Parathyroid adenoma (tissue), 2 donors: ENCODE measurements at regions not wholly inside any gene's neighbourhood (a gene's known extent, or its start where the extent isn't known, plus 50 kb on each side); places are given as distances from the start of the nearest gene placed in this dataset.

Experiments used
- H2AFZ ChIP-seq: fragments of 300-600 bp; sonication (generic); one replicate; pipeline ENCODE4 v1.7.0; 2017; ENCODE audit warnings: antibody characterized with exemption, mild to moderate bottlenecking
- H3K27ac ChIP-seq: fragments of 300-600 bp; sonication (generic); one replicate; pipeline ENCODE4 v1.7.0; 2017
- H3K27me3 ChIP-seq: fragments of 300-600 bp; sonication (generic); one replicate; pipeline ENCODE4 v1.7.0; 2017; ENCODE audit warnings: low read length; ENCODE audit not compliant: control insufficient read depth, insufficient read depth
- H3K36me3 ChIP-seq: fragments of 300-600 bp; sonication (generic); one replicate; pipeline ENCODE4 v1.7.0; 2017; ENCODE audit warnings: low read length; ENCODE audit not compliant: control insufficient read depth, insufficient read depth
- H3K4me1 ChIP-seq: fragments of 300-600 bp; sonication (generic); one replicate; pipeline ENCODE4 v1.7.0; 2017; ENCODE audit warnings: control low read depth
- H3K4me2 ChIP-seq: fragments of 300-600 bp; sonication (generic); one replicate; pipeline ENCODE4 v1.7.0; 2017; ENCODE audit warnings: low read length
- H3K4me3 ChIP-seq: fragments of 300-600 bp; sonication (generic); one replicate; pipeline ENCODE4 v1.7.0; 2017; ENCODE audit warnings: low read depth, low read length
- H3K79me2 ChIP-seq: fragments of 300-600 bp; sonication (generic); one replicate; pipeline ENCODE4 v1.7.0; 2017; ENCODE audit warnings: control low read depth
- H3K9ac ChIP-seq: fragments of 300-600 bp; sonication (generic); one replicate; pipeline ENCODE4 v1.7.0; 2017; ENCODE audit warnings: mild to moderate bottlenecking
- H3K9me3 ChIP-seq: fragments of 300-600 bp; sonication (generic); one replicate; pipeline ENCODE4 v1.7.0; 2017; ENCODE audit warnings: low read length; ENCODE audit not compliant: control insufficient read depth
- CTCF ChIP-seq: fragments of 300-600 bp; sonication (generic); IDR thresholded peaks from one replicate; pipeline ENCODE4 v1.7.0; 2017; ENCODE audit warnings: antibody characterized with exemption, mild to moderate bottlenecking
- donor health status: primary hyperparathyroidism.

- Histone ChIP-seq H2AFZ (no peak overlapping the region), H3K27me3 (no peaks in the 10 kb centered on the region), H3K9me3 (no peaks in the 10 kb centered on the region), H3K27ac (no peak overlapping the region), H3K79me2 (no peaks in the 10 kb centered on the region), H3K4me3 (no peak overlapping the region), H3K36me3 (no peaks in the 10 kb centered on the region), H3K9ac (no peak overlapping the region), H3K4me2 (no peak overlapping the region), H3K4me1 (no peaks in the 10 kb centered on the region)
- TF ChIP-seq CTCF, result no peak
These were observed 91.9 kb downstream of the CTTN start for GRCh38 chr11:70490208-70490607.

DNA sequence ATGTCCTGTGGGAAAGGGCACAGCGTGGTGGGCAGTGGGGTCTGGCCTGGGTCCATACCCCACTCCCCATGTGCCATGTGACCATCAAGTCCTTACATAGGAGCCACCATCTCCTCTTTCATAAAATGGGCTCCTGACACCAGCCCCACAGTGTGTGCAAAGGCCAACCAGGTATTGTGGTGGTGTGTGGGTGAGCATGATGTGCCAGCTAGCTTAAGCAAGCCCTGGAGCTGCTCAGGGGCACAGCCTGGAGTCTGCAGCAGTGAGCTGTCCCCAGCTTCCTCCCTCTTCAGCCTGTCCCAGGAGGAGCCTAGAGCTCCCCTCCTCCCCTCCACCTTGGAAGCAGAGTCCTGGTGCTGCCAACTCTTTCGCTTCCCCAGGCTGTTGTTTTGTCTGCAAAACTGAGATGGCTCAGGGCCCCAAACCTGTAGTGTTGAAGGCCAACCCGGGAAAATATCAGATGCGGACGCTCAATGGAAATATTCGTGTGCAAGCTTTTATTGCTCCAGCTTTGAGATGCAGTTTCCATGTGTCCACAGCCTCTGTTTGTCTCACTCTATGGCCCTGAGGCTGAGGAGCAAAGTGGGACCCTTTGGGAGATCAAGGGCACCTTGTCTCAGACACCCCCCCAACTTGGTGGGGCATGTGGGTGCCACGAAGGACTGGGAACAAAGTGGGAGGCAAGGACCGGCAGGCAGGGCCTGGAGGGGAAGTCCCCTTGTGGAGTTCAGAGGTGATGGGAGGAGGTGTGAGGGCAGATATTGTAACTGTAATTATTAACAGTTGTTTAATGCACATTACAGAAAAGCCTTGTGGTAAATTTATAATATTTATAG is 92.6 kb downstream of the CTTN start:
- Histone ChIP-seq H3K4me3 (no peak overlapping the region), H3K79me2 (no peaks in the 10 kb centered on the region), H3K9ac (no peak overlapping the region), H3K9me3 (no peaks in the 10 kb centered on the region), H3K4me1 (no peaks in the 10 kb centered on the region), H3K36me3 (no peaks in the 10 kb centered on the region), H2AFZ (no peak overlapping the region), H3K27ac (no peak overlapping the region), H3K27me3 (no peaks in the 10 kb centered on the region), H3K4me2 (no peak overlapping the region)
- no peak for TF ChIP-seq CTCF

DNA sequence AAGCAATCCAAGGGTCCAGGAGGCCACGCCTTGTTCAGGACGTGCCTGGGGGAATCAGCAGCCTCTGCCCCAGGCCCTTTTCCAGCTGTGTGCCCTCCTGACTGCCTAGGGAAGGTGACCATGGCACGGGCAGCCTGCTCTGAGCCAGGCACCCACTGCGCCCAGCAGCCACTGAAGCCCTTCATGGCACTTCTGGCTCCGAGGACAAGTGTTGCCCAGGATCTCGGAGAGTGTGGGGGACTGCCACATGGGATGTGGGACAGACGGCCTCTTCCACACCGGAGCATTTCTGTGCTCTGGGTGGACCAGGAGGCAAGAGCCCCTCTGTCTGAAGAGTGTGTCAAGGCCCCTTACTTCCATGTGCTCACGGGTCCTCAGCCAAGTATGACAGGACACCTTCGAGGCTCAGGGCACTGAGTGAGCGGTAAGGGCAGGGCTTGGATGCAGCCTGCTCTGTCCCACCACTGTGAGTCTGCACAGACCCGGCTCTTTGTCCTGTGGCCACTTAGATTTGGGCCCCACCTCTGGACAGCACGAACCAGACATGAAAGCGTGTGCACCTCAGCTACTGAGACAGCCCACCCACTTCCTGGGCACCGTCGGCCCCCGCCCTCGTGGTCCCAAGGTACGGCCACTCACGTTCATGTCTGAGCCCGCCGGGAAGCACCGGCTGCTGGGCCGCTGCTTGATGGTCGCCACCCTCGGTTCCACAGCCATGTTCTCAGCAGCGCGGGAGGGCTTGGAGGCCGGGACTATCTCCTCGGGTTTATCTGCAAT is 93.6 kb downstream of the CTTN start:
- Histone ChIP-seq H3K9me3 (no peaks in the 10 kb centered on the region), H3K36me3 (no peaks in the 10 kb centered on the region), H3K9ac (no peak overlapping the region), H3K4me3 (no peak overlapping the region), H2AFZ (no peak overlapping the region), H3K27me3 (no peaks in the 10 kb centered on the region), H3K4me2 (no peak overlapping the region), H3K27ac (no peak overlapping the region), H3K79me2 (no peaks in the 10 kb centered on the region), H3K4me1 (no peaks in the 10 kb centered on the region)
- TF ChIP-seq CTCF, result no peak

GRCh38 chr11:70493089-70493474 is 94.8 kb downstream of the CTTN start:
- no peaks in the 10 kb centered on the region for H3K4me1 ChIP-seq
- no peaks in the 10 kb centered on the region for H3K36me3 ChIP-seq
- H3K79me2 ChIP-seq, result no peaks in the 10 kb centered on the region
- no peaks in the 10 kb centered on the region for H3K9me3 ChIP-seq
- H3K27me3 ChIP-seq, result no peaks in the 10 kb centered on the region
- no peak overlapping the region for H3K4me2 ChIP-seq
- no peak overlapping the region for H3K9ac ChIP-seq
- no peak overlapping the region for H3K4me3 ChIP-seq
- no peak overlapping the region for H3K27ac ChIP-seq
- no peak overlapping the region for H2AFZ ChIP-seq
- TF ChIP-seq CTCF, result no peak
